Testis (tissue), 2 donors: ENCODE measurements at regions not wholly inside any gene's neighbourhood (a gene's known extent, or its start where the extent isn't known, plus 50 kb on each side); places are given as distances from the start of the nearest gene placed in this dataset.

Source experiments
- DNase-seq: peaks from one replicate; pipeline ENCODE4 v3.0.0-alpha.2; 2019
- H3K27ac ChIP-seq, 2 donors: fragments of 200-600 bp; sonication (generic); one replicate each; pipeline ENCODE4 v1.5.1; 2019
- H3K27me3 ChIP-seq: fragments of 200-600 bp; sonication (generic); one replicate; pipeline ENCODE4 v1.5.1; 2019
- H3K36me3 ChIP-seq: fragments of 200-600 bp; sonication (generic); one replicate; pipeline ENCODE4 v1.5.1; 2017; ENCODE audit warnings: low read depth; ENCODE audit errors: missing control alignments
- H3K4me1 ChIP-seq: fragments of 200-600 bp; sonication (generic); one replicate; pipeline ENCODE4 v1.5.1; 2019
- H3K4me3 ChIP-seq, 2 donors: fragments of 200-600 bp; sonication (generic); one replicate each; pipeline ENCODE4 v1.5.1; 2017 to 2019
- H3K9me3 ChIP-seq: fragments of 200-600 bp; sonication (generic); one replicate; pipeline ENCODE4 v1.5.1; 2017
- POLR2A ChIP-seq: fragments of 450-650 bp; IDR thresholded peaks from one replicate; pipeline ENCODE4 v1.6.1; 2017; ENCODE audit warnings: antibody characterized with exemption, mild to moderate bottlenecking, moderate library complexity
- WGBS, 2 donors: methylation state at CpG; one replicate each; pipeline ENCODE4 v1.1.5; 2018; 5-methylcytosine and 5-hydroxymethylcytosine counted together
- intact Hi-C: fragments of 100-400 bp; cut with DNase I; formaldehyde crosslinking; loops from one replicate; pipeline ENCODE4 v1.15.1; 2023; ENCODE audit warnings: low total_unique reads
- TF ChIP-seq, protein P1 (sequence below), 3 experiments: fragments of 450-650 bp in 2 of 3; fragments of 200-600 bp in 1 of 3; sonication (generic) in 1 of 3; IDR thresholded peaks; one replicate each; pipeline ENCODE4 v1.5.1; 2016 to 2019; ENCODE audit warnings: antibody characterized with exemption in 3 of 3, mild to moderate bottlenecking in 2 of 3, moderate library complexity in 1 of 3

DNA sequence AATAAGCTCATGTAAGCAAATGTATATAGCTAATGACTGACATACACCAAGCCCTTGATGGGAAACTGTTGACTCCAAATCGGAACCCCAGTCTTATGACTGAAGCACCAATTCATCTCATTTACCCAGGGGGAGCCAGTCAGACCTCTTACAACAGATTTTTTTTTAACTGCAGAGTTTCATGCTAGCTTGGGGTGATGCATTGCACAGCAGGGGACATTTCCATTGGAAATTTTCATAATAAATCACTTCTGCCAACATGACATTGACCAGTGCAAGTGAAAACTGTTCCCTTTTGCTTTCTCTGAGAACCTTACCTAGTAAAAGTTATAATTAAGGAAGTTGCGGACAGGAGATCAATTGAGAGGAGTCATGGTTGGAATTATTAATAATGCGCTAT is 137.0 kb upstream of the VWC2 start:
- H3K27me3 ChIP-seq: no peaks in the 10 kb centered on the region
- intact Hi-C loops: no loop called here
- DNase-seq: no peak
- TF ChIP-seq POLR2A: no peak
- TF ChIP-seq, protein P1, sequence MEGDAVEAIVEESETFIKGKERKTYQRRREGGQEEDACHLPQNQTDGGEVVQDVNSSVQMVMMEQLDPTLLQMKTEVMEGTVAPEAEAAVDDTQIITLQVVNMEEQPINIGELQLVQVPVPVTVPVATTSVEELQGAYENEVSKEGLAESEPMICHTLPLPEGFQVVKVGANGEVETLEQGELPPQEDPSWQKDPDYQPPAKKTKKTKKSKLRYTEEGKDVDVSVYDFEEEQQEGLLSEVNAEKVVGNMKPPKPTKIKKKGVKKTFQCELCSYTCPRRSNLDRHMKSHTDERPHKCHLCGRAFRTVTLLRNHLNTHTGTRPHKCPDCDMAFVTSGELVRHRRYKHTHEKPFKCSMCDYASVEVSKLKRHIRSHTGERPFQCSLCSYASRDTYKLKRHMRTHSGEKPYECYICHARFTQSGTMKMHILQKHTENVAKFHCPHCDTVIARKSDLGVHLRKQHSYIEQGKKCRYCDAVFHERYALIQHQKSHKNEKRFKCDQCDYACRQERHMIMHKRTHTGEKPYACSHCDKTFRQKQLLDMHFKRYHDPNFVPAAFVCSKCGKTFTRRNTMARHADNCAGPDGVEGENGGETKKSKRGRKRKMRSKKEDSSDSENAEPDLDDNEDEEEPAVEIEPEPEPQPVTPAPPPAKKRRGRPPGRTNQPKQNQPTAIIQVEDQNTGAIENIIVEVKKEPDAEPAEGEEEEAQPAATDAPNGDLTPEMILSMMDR (IDR thresholded peaks at IDR 0.05): no peak
- no peaks in the 10 kb centered on the region for H3K9me3 ChIP-seq
- H3K4me1 ChIP-seq: no peaks in the 10 kb centered on the region
- no peak overlapping the region for H3K4me3 ChIP-seq
- WGBS, 2 donors: 94 to 96% methylated on average over 3 of the region's 3 CpGs
- no peaks in the 10 kb centered on the region for H3K36me3 ChIP-seq
- no peak overlapping the region for H3K27ac ChIP-seq

DNA sequence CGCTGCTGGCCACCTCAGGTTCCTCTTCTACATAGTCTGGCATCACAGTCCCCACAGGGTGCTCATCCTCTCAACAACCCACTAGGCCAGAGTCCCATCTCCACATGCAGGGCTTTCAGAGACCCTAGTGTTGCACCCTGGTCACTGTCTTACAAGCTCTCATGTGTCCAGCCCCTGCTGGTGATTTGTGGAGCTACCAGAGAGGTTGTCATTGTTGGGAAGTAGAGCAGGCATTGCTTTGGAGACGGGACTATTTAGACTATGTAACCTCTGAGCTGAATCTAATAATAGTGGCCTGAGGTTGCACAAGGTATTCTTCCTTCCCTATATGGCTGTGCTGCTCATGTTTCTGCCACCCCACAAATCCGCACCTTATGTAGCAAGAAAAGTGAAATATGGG is 135.3 kb upstream of the VWC2 start:
- Histone ChIP-seq H3K4me3 (no peak overlapping the region), H3K9me3 (no peaks in the 10 kb centered on the region), H3K27me3 (no peaks in the 10 kb centered on the region), H3K36me3 (no peaks in the 10 kb centered on the region), H3K27ac (no peak overlapping the region), H3K4me1 (no peaks in the 10 kb centered on the region)
- WGBS, 2 donors: 84 to 92% methylated on average over 3 of the region's 3 CpGs
- TF ChIP-seq, protein P1 (IDR thresholded peaks at IDR 0.05): no peak
- TF ChIP-seq POLR2A: no peak
- intact Hi-C loops: no loop called here
- DNase-seq: no peak

DNA sequence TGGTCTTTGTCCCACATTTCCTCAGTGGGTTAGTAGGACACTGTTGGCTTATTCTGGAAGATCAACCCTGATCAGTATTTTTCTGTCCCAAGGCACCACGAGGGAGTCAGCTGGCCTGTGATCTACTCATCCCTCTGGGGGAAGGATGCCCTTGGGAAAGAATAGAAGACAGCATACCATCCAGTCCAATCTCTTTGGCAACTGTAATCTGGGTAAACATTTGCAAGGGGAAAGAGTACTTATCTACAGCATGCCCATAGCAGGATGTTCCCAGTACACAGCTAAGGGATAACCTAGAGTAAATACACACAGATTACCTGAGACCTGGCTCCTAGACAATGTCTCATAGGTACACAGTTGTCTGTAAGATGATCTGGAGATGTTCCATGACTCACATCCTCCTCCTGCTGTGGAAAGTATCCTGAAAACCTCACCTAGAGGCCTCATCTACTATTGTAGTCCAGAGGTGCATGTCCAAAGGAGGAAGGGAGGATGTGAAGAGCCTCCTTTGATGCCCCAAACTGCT is 134.3 kb upstream of the VWC2 start:
- Histone ChIP-seq H3K4me3 (no peak overlapping the region), H3K36me3 (no peaks in the 10 kb centered on the region), H3K27me3 (no peaks in the 10 kb centered on the region), H3K4me1 (no peaks in the 10 kb centered on the region), H3K27ac (no peak overlapping the region), H3K9me3 (no peaks in the 10 kb centered on the region)
- TF ChIP-seq, protein P1 (IDR thresholded peaks at IDR 0.05): no peak
- no peak for TF ChIP-seq POLR2A
- intact Hi-C loops: no loop called here
- no peak for DNase-seq
- 58 to 63% methylated on average over 1 of the region's 1 CpG for WGBS, 2 donors

DNA sequence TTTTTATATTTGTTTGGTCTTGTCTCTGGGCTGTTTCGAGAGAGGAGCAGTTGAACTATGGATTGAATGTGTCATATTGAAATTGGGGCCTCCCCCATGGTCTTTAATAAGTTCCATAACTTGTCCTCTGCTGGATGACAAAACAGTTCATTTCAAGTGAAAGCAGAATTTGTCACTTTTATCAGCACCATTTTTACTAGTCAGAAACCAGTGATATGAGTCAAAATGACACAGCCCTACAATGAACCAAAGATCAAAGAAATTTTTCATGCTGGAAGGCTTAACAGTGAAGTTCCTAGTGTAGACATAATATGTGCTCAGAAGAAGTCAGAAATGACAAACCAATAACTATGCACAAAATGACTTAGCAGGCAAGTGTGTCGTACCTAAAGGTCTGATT is 133.6 kb upstream of the VWC2 start:
- H3K9me3 ChIP-seq: no peaks in the 10 kb centered on the region
- H3K4me3 ChIP-seq: no peak overlapping the region
- no peak for DNase-seq
- no peaks in the 10 kb centered on the region for H3K27me3 ChIP-seq
- no peaks in the 10 kb centered on the region for H3K4me1 ChIP-seq
- WGBS, 2 donors: 82 to 94% methylated on average over 2 of the region's 2 CpGs
- no peaks in the 10 kb centered on the region for H3K36me3 ChIP-seq
- intact Hi-C loops: no loop called here
- TF ChIP-seq, protein P1 (IDR thresholded peaks at IDR 0.05): no peak
- no peak for TF ChIP-seq POLR2A
- H3K27ac ChIP-seq: no peak overlapping the region

DNA sequence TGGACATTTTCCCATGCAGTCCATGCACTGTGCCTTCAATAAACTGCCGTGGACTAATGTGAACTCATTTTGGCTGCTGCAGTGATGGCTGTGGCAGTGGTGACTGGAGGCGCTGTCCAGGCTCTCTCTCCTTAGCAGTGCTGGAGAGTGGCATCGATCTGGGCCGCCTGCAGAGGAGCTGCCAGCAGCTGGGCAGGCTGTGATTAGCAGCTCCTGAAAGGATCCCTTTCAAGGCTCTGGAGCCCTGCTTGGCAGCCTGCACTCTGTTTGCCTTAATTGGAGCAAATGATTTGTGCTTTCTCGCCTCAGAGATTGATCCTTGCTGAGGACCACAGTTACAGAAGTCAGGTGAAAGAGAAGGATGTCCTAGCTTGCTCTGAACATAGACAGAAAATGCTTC is 130.1 kb upstream of the VWC2 start:
- intact Hi-C loops: no loop called here
- 37 to 69% methylated on average over 4 to 5 of the region's 5 CpGs for WGBS, 2 donors
- no peak for TF ChIP-seq POLR2A
- TF ChIP-seq, protein P1 (IDR thresholded peaks at IDR 0.05): no peak
- H3K36me3 ChIP-seq: no peaks in the 10 kb centered on the region
- H3K27ac ChIP-seq: no peak overlapping the region
- H3K4me1 ChIP-seq: no peaks in the 10 kb centered on the region
- no peaks in the 10 kb centered on the region for H3K9me3 ChIP-seq
- no peak overlapping the region for H3K4me3 ChIP-seq
- H3K27me3 ChIP-seq: no peaks in the 10 kb centered on the region
- peak; percentile 33 for DNase-seq
